ENCODE measurements at regions not wholly inside any gene's neighbourhood (a gene's known extent, or its start where the extent isn't known, plus 50 kb on each side); places are given as distances from the start of the nearest gene placed in this dataset.

- no peaks in the 10 kb centered on the region for H3K36me3 ChIP-seq (ENCODE audit: control insufficient read depth, insufficient read depth, low read length)
- H3K27me3 ChIP-seq (ENCODE audit: control insufficient read depth, insufficient read depth, low read length): no peaks in the 10 kb centered on the region
- no peak for DNase-seq
- H3K4me1 ChIP-seq (ENCODE audit: control insufficient read depth, insufficient read depth, low read length, poor library complexity, severe bottlenecking): no peaks in the 10 kb centered on the region
- H3K36me3 Mint-ChIP-seq: no peaks in the 10 kb centered on the region
- no peaks in the 10 kb centered on the region for H3K4me1 Mint-ChIP-seq
- H3K4me3 Mint-ChIP-seq: no peak overlapping the region
- no peaks in the 10 kb centered on the region for H3K9me3 ChIP-seq (ENCODE audit: control insufficient read depth in 2 of 2, low read length in 2 of 2)
- no peak overlapping the region for H3K4me3 ChIP-seq (ENCODE audit: low read depth, low read length)
- no peak for ATAC-seq (ENCODE audit: low read depth in 2 of 2)
- no peak overlapping the region for H3K27ac Mint-ChIP-seq
- peaks cover 4% of the 10 kb centered on the region for H3K27me3 Mint-ChIP-seq
- no peaks in the 10 kb centered on the region for H3K9me3 Mint-ChIP-seq
- H3K27ac ChIP-seq (ENCODE audit: insufficient read depth, low read length, poor library complexity, severe bottlenecking): no peak overlapping the region
Measured at GRCh38 chr12:22798116-22798515, 173.1 kb downstream of the ETNK1 start.

- H3K36me3 ChIP-seq (ENCODE audit: control insufficient read depth, insufficient read depth, low read length): no peaks in the 10 kb centered on the region
- H3K27me3 ChIP-seq (ENCODE audit: control insufficient read depth, insufficient read depth, low read length): no peaks in the 10 kb centered on the region
- no peaks in the 10 kb centered on the region for H3K9me3 Mint-ChIP-seq
- H3K4me3 ChIP-seq (ENCODE audit: low read depth, low read length): no peak overlapping the region
- H3K9me3 ChIP-seq (ENCODE audit: control insufficient read depth in 2 of 2, low read length in 2 of 2): no peaks in the 10 kb centered on the region
- peaks cover 4% of the 10 kb centered on the region for H3K27me3 Mint-ChIP-seq
- DNase-seq: no peak
- no peak overlapping the region for H3K27ac ChIP-seq (ENCODE audit: insufficient read depth, low read length, poor library complexity, severe bottlenecking)
- ATAC-seq (ENCODE audit: low read depth in 2 of 2): no peak
- H3K4me1 Mint-ChIP-seq: no peaks in the 10 kb centered on the region
- H3K4me3 Mint-ChIP-seq: no peak overlapping the region
- H3K4me1 ChIP-seq (ENCODE audit: control insufficient read depth, insufficient read depth, low read length, poor library complexity, severe bottlenecking): no peaks in the 10 kb centered on the region
- H3K27ac Mint-ChIP-seq: no peak overlapping the region
- H3K36me3 Mint-ChIP-seq: no peaks in the 10 kb centered on the region
Measured at GRCh38 chr12:22799503-22799902, 174.5 kb downstream of the ETNK1 start.

GRCh38 chr12:22800332-22800731 lies 175.4 kb downstream of the ETNK1 start:
- H3K4me3 ChIP-seq (ENCODE audit: low read depth, low read length): no peak overlapping the region
- no peaks in the 10 kb centered on the region for H3K27me3 ChIP-seq (ENCODE audit: control insufficient read depth, insufficient read depth, low read length)
- Mint-ChIP-seq H3K4me1 (no peaks in the 10 kb centered on the region), H3K36me3 (no peaks in the 10 kb centered on the region), H3K4me3 (no peak overlapping the region), H3K27me3 (peaks cover 4% of the 10 kb centered on the region), H3K27ac (no peak overlapping the region), H3K9me3 (no peaks in the 10 kb centered on the region)
- H3K4me1 ChIP-seq (ENCODE audit: control insufficient read depth, insufficient read depth, low read length, poor library complexity, severe bottlenecking): no peaks in the 10 kb centered on the region
- no peaks in the 10 kb centered on the region for H3K9me3 ChIP-seq (ENCODE audit: control insufficient read depth in 2 of 2, low read length in 2 of 2)
- DNase-seq (no peak), ATAC-seq (ENCODE audit: low read depth in 2 of 2) (no peak)
- no peak overlapping the region for H3K27ac ChIP-seq (ENCODE audit: insufficient read depth, low read length, poor library complexity, severe bottlenecking)
- no peaks in the 10 kb centered on the region for H3K36me3 ChIP-seq (ENCODE audit: control insufficient read depth, insufficient read depth, low read length)

- Mint-ChIP-seq H3K36me3 (no peaks in the 10 kb centered on the region), H3K27ac (no peak overlapping the region), H3K4me3 (no peak overlapping the region), H3K9me3 (peaks cover 0 to 1% (median 0%) of the 10 kb centered on the region in 7 donors), H3K4me1 (no peaks in the 10 kb centered on the region), H3K27me3 (no peaks in the 10 kb centered on the region)
- no peak for DNase-seq
- H3K27ac ChIP-seq (ENCODE audit: insufficient read depth, low read length, poor library complexity, severe bottlenecking): no peak overlapping the region
- no peak for ATAC-seq (ENCODE audit: low read depth in 2 of 2)
- H3K9me3 ChIP-seq (ENCODE audit: control insufficient read depth in 2 of 2, low read length in 2 of 2): no peaks in the 10 kb centered on the region
- no peaks in the 10 kb centered on the region for H3K36me3 ChIP-seq (ENCODE audit: control insufficient read depth, insufficient read depth, low read length)
- no peak overlapping the region for H3K4me3 ChIP-seq (ENCODE audit: low read depth, low read length)
- no peaks in the 10 kb centered on the region for H3K4me1 ChIP-seq (ENCODE audit: control insufficient read depth, insufficient read depth, low read length, poor library complexity, severe bottlenecking)
- H3K27me3 ChIP-seq (ENCODE audit: control insufficient read depth, insufficient read depth, low read length): no peaks in the 10 kb centered on the region
Measured at GRCh38 chr12:22802883-22803630, 178.1 kb downstream of the ETNK1 start.

- H3K4me1 Mint-ChIP-seq: no peaks in the 10 kb centered on the region
- H3K36me3 Mint-ChIP-seq: no peaks in the 10 kb centered on the region
- peaks cover 0 to 2% (median 0%) of the 10 kb centered on the region in 7 donors for H3K9me3 Mint-ChIP-seq
- no peaks in the 10 kb centered on the region for H3K4me1 ChIP-seq (ENCODE audit: control insufficient read depth, insufficient read depth, low read length, poor library complexity, severe bottlenecking)
- DNase-seq (no peak), ATAC-seq (ENCODE audit: low read depth in 2 of 2) (no peak)
- H3K27me3 Mint-ChIP-seq: no peaks in the 10 kb centered on the region
- no peaks in the 10 kb centered on the region for H3K36me3 ChIP-seq (ENCODE audit: control insufficient read depth, insufficient read depth, low read length)
- H3K4me3 Mint-ChIP-seq: no peak overlapping the region
- no peak overlapping the region for H3K4me3 ChIP-seq (ENCODE audit: low read depth, low read length)
- H3K27ac Mint-ChIP-seq: no peak overlapping the region
- H3K27me3 ChIP-seq (ENCODE audit: control insufficient read depth, insufficient read depth, low read length): no peaks in the 10 kb centered on the region
- H3K27ac ChIP-seq (ENCODE audit: insufficient read depth, low read length, poor library complexity, severe bottlenecking): no peak overlapping the region
- H3K9me3 ChIP-seq (ENCODE audit: control insufficient read depth in 2 of 2, low read length in 2 of 2): no peaks in the 10 kb centered on the region
Measured at GRCh38 chr12:22803725-22804124, 178.8 kb downstream of the ETNK1 start.

GRCh38 chr12:22808860-22809259 lies 183.9 kb downstream of the ETNK1 start:
- Histone ChIP-seq H3K4me3 (ENCODE audit: low read depth, low read length) (no peak overlapping the region), H3K27me3 (ENCODE audit: control insufficient read depth, insufficient read depth, low read length) (no peaks in the 10 kb centered on the region), H3K36me3 (ENCODE audit: control insufficient read depth, insufficient read depth, low read length) (no peaks in the 10 kb centered on the region), H3K4me1 (ENCODE audit: control insufficient read depth, insufficient read depth, low read length, poor library complexity, severe bottlenecking) (no peaks in the 10 kb centered on the region), H3K27ac (ENCODE audit: insufficient read depth, low read length, poor library complexity, severe bottlenecking) (no peak overlapping the region), H3K9me3 (ENCODE audit: control insufficient read depth in 2 of 2, low read length in 2 of 2) (no peaks in the 10 kb centered on the region)
- Mint-ChIP-seq H3K4me1 (no peaks in the 10 kb centered on the region), H3K27ac (no peak overlapping the region), H3K36me3 (no peaks in the 10 kb centered on the region), H3K4me3 (no peak overlapping the region), H3K9me3 (peaks cover 0 to 2% (median 0%) of the 10 kb centered on the region in 7 donors), H3K27me3 (peaks cover 8% of the 10 kb centered on the region)
- DNase-seq (no peak), ATAC-seq (ENCODE audit: low read depth in 2 of 2) (no peak)

GRCh38 chr12:22810036-22810435 lies 185.1 kb downstream of the ETNK1 start:
- H3K9me3 ChIP-seq (ENCODE audit: control insufficient read depth in 2 of 2, low read length in 2 of 2): no peaks in the 10 kb centered on the region
- Mint-ChIP-seq H3K4me3 (no peak overlapping the region), H3K4me1 (no peaks in the 10 kb centered on the region), H3K9me3 (peaks cover 0 to 2% (median 0%) of the 10 kb centered on the region in 7 donors), H3K27me3 (peaks cover 8% of the 10 kb centered on the region), H3K27ac (no peak overlapping the region), H3K36me3 (no peaks in the 10 kb centered on the region)
- ATAC-seq (ENCODE audit: low read depth in 2 of 2) (no peak), DNase-seq (no peak)
- no peaks in the 10 kb centered on the region for H3K36me3 ChIP-seq (ENCODE audit: control insufficient read depth, insufficient read depth, low read length)
- no peak overlapping the region for H3K27ac ChIP-seq (ENCODE audit: insufficient read depth, low read length, poor library complexity, severe bottlenecking)
- no peaks in the 10 kb centered on the region for H3K27me3 ChIP-seq (ENCODE audit: control insufficient read depth, insufficient read depth, low read length)
- H3K4me1 ChIP-seq (ENCODE audit: control insufficient read depth, insufficient read depth, low read length, poor library complexity, severe bottlenecking): no peaks in the 10 kb centered on the region
- no peak overlapping the region for H3K4me3 ChIP-seq (ENCODE audit: low read depth, low read length)

- no peak overlapping the region for H3K27ac Mint-ChIP-seq
- H3K4me1 Mint-ChIP-seq: no peaks in the 10 kb centered on the region
- no peak for DNase-seq
- no peak for ATAC-seq (ENCODE audit: low read depth in 2 of 2)
- H3K4me3 Mint-ChIP-seq: no peak overlapping the region
- H3K36me3 Mint-ChIP-seq: no peaks in the 10 kb centered on the region
- Histone ChIP-seq H3K9me3 (ENCODE audit: control insufficient read depth in 2 of 2, low read length in 2 of 2) (no peaks in the 10 kb centered on the region), H3K36me3 (ENCODE audit: control insufficient read depth, insufficient read depth, low read length) (no peaks in the 10 kb centered on the region), H3K27me3 (ENCODE audit: control insufficient read depth, insufficient read depth, low read length) (no peaks in the 10 kb centered on the region), H3K27ac (ENCODE audit: insufficient read depth, low read length, poor library complexity, severe bottlenecking) (no peak overlapping the region), H3K4me1 (ENCODE audit: control insufficient read depth, insufficient read depth, low read length, poor library complexity, severe bottlenecking) (no peaks in the 10 kb centered on the region), H3K4me3 (ENCODE audit: low read depth, low read length) (no peak overlapping the region)
- peaks cover 0 to 1% (median 0%) of the 10 kb centered on the region in 7 donors for H3K9me3 Mint-ChIP-seq
- H3K27me3 Mint-ChIP-seq: peaks cover 8% of the 10 kb centered on the region
Measured at GRCh38 chr12:22812531-22812930, 187.6 kb downstream of the ETNK1 start.

All from CD4-positive, CD25-positive, alpha-beta regulatory T cell (primary cell).